Ishikawa (cell line): ENCODE measurements at regions not wholly inside any gene's neighbourhood (a gene's known extent, or its start where the extent isn't known, plus 50 kb on each side); places are given as distances from the start of the nearest gene placed in this dataset.

ENCODE experiments used
- CREB1 ChIP-seq: IDR thresholded peaks from 2 replicates; pipeline ENCODE4 v1.6.1; 2012; ENCODE audit warnings: low read depth
- REST ChIP-seq: IDR thresholded peaks from 2 replicates; pipeline ENCODE4 v1.6.1; 2012; ENCODE audit warnings: low read depth, mild to moderate bottlenecking
- TCF12 ChIP-seq: IDR thresholded peaks from 2 replicates; pipeline ENCODE4 v1.6.1; 2012; ENCODE audit warnings: low read depth

DNA sequence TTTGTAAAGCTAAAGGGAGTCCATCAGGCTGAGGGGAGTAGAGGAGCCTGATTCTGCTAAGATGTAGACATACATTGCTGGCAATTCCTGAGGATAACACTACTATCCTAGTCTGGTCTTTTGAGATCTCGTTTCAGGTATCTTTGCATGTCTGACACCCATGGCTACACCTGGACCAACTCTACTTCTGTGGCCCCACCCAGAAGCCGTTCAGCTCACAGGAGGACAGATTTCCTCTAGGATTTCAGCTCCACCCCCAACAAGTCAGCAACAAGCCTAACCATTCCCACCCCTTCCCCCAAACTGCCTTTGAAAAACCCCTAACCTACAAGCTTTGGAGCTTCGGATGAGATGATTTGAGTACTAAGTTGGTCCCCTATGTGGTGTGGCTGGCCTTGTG lies 848.2 kb downstream of the NLGN4X start:
- no peak for TF ChIP-seq TCF12
- no peak for TF ChIP-seq CREB1
- TF ChIP-seq REST: no peak
